ENCODE measurements at regions not wholly inside any gene's neighbourhood (a gene's known extent, or its start where the extent isn't known, plus 50 kb on each side); places are given as distances from the start of the nearest gene placed in this dataset.

DNA sequence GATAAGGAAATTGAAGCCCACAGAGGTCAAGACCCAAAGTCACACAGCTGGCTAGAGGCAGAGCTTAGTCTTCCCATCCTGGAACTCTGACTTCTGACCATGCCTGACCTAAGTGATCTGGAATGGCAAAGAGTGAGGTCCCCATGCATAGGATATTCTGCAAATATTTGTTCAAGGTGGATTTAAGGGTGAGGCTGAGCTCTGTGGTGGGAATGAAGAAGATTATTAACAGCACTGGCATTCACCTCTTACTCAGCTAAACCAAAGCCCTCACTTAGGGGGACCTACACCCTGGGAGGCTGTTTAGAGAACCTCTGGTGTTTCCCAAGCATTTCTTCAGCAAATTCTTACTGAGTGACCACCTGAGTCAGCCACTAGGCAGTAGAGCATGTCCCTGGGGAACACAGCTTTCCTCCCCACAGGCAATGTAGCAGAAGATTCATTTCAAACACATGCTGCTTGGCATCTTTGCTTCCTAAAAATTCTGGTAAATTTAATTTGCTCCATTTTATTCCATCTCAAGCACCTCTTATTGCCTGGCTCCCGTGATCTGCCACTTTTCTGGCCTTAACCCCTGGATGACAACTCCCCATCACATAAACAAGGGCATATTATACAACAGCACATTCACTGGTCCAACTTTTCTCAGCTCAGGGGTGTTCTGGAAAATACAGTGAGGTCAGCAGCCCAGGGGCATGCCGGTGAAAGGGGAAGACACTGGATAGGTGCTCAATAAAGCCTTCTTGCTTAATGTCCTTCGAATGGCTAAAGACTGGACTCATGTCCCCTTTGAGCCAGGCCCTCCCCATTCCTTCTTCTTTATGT, 176.0 kb downstream of the ABHD5 start:
- TF ChIP-seq, protein P1, sequence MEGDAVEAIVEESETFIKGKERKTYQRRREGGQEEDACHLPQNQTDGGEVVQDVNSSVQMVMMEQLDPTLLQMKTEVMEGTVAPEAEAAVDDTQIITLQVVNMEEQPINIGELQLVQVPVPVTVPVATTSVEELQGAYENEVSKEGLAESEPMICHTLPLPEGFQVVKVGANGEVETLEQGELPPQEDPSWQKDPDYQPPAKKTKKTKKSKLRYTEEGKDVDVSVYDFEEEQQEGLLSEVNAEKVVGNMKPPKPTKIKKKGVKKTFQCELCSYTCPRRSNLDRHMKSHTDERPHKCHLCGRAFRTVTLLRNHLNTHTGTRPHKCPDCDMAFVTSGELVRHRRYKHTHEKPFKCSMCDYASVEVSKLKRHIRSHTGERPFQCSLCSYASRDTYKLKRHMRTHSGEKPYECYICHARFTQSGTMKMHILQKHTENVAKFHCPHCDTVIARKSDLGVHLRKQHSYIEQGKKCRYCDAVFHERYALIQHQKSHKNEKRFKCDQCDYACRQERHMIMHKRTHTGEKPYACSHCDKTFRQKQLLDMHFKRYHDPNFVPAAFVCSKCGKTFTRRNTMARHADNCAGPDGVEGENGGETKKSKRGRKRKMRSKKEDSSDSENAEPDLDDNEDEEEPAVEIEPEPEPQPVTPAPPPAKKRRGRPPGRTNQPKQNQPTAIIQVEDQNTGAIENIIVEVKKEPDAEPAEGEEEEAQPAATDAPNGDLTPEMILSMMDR (IDR thresholded peaks at IDR 0.05; ENCODE audit: poor library complexity), result no peak
- TF ChIP-seq EZH2 (IDR thresholded peaks at IDR 0.05; ENCODE audit: borderline replicate concordance) (no peak), EZH2phosphoT487 (IDR thresholded peaks at IDR 0.05; ENCODE audit: low read depth, severe bottlenecking, unreplicated experiment) (no peak)

Measured in hepatocyte (in vitro differentiated cells).